CD4-positive, alpha-beta T cell treated with Interleukin-17A for 4 hours (primary cell): ENCODE measurements at regions not wholly inside any gene's neighbourhood (a gene's known extent, or its start where the extent isn't known, plus 50 kb on each side); places are given as distances from the start of the nearest gene placed in this dataset.

Experiments used
- DNase-seq: peaks from one replicate; pipeline ENCODE4 v3.0.0-alpha.2; 2020; ENCODE audit warnings: mixed read lengths

- no peak for DNase-seq
These were observed 84.7 kb upstream of the THBS1 start for GRCh38 chr15:39495871-39496840.

- no peak for DNase-seq
These were observed 83.7 kb upstream of the THBS1 start for GRCh38 chr15:39497016-39497758.

GRCh38 chr15:39497759-39498565 lies 82.9 kb upstream of the THBS1 start:
- no peak for DNase-seq

- DNase-seq, result no peak
These were observed 82.2 kb upstream of the THBS1 start for GRCh38 chr15:39498629-39499028.

GRCh38 chr15:39499042-39499441 lies 81.8 kb upstream of the THBS1 start:
- DNase-seq, result no peak

- no peak for DNase-seq
These were observed 81.2 kb upstream of the THBS1 start for GRCh38 chr15:39499681-39500080.

GRCh38 chr15:39501366-39502081 lies 79.4 kb upstream of the THBS1 start:
- DNase-seq, result no peak

GRCh38 chr15:39502082-39502447 lies 78.8 kb upstream of the THBS1 start:
- no peak for DNase-seq

GRCh38 chr15:39502611-39503195 lies 78.2 kb upstream of the THBS1 start:
- no peak for DNase-seq

GRCh38 chr15:39503526-39503925 lies 77.4 kb upstream of the THBS1 start:
- no peak for DNase-seq

GRCh38 chr15:39504808-39505207 lies 76.1 kb upstream of the THBS1 start:
- no peak for DNase-seq

- DNase-seq, result no peak
These were observed 74.7 kb upstream of the THBS1 start for GRCh38 chr15:39506146-39506545.

GRCh38 chr15:39508536-39508935 lies 72.3 kb upstream of the THBS1 start:
- DNase-seq, result no peak

GRCh38 chr15:39510001-39510701 lies 70.7 kb upstream of the THBS1 start:
- no peak for DNase-seq

- DNase-seq, result no peak
These were observed 69.6 kb upstream of the THBS1 start for GRCh38 chr15:39511000-39511915.

- DNase-seq, result no peak
These were observed 69.0 kb upstream of the THBS1 start for GRCh38 chr15:39511916-39512260.

GRCh38 chr15:39512643-39513042 lies 68.2 kb upstream of the THBS1 start:
- DNase-seq, result no peak

- DNase-seq, result no peak
These were observed 66.9 kb upstream of the THBS1 start for GRCh38 chr15:39513936-39514335.

- DNase-seq, result no peak
These were observed 65.9 kb upstream of the THBS1 start for GRCh38 chr15:39514933-39515332.

GRCh38 chr15:39515765-39516164 lies 65.1 kb upstream of the THBS1 start:
- no peak for DNase-seq
